GM23338 (cell line): ENCODE measurements at regions not wholly inside any gene's neighbourhood (a gene's known extent, or its start where the extent isn't known, plus 50 kb on each side); places are given as distances from the start of the nearest gene placed in this dataset.

Experiments
- ATAC-seq: fragments of 200-7000 bp; cut with Tn5 transposase; 3 replicates; pipeline ENCODE4 v1.9.1; 2020
- DNase-seq: peaks from one replicate; pipeline ENCODE4 v3.0.0-alpha.2; 2015; ENCODE audit warnings: low spot score
- H2AFZ ChIP-seq: fragments of 200-600 bp; sonication (generic); 2 replicates; pipeline ENCODE4 v1.8.0; 2016; ENCODE audit warnings: antibody characterized with exemption, mild to moderate bottlenecking, moderate library complexity
- H3F3A ChIP-seq: fragments of 200-600 bp; sonication (generic); replicated peaks from 2 replicates; pipeline ENCODE4 v1.8.0; 2017; ENCODE audit warnings: antibody characterized with exemption, mixed run types, low read depth
- H3K27ac ChIP-seq: fragments of 200-600 bp; sonication (generic); 2 replicates; pipeline ENCODE4 v1.6.1; 2016; ENCODE audit warnings: low read depth
- H3K27me3 ChIP-seq: fragments of 200-600 bp; sonication (generic); 2 replicates; pipeline ENCODE4 v1.8.0; 2016; ENCODE audit warnings: mild to moderate bottlenecking, mixed run types, moderate library complexity; ENCODE audit not compliant: insufficient read depth
- H3K36me3 ChIP-seq: fragments of 200-600 bp; sonication (generic); 2 replicates; pipeline ENCODE4 v1.8.0; 2016; ENCODE audit warnings: mild to moderate bottlenecking; ENCODE audit not compliant: insufficient read depth
- H3K4me1 ChIP-seq: fragments of 200-600 bp; sonication (generic); 2 replicates; pipeline ENCODE4 v1.8.0; 2016; ENCODE audit warnings: mild to moderate bottlenecking, moderate library complexity; ENCODE audit not compliant: insufficient read depth
- H3K4me2 ChIP-seq: fragments of 200-600 bp; sonication (generic); 2 replicates; pipeline ENCODE4 v1.7.1; 2017; ENCODE audit warnings: mixed run types
- H3K4me3 ChIP-seq: fragments of 200-600 bp; sonication (generic); 2 replicates; pipeline ENCODE4 v1.6.1; 2016; ENCODE audit warnings: mixed run types
- H3K79me2 ChIP-seq: fragments of 200-600 bp; sonication (generic); replicated peaks from 2 replicates; pipeline ENCODE4 v1.8.0; 2017; ENCODE audit warnings: mild to moderate bottlenecking; ENCODE audit not compliant: insufficient read depth
- H3K9me2 ChIP-seq: fragments of 200-600 bp; sonication (generic); 2 replicates; pipeline ENCODE4 v1.8.0; 2017; ENCODE audit not compliant: insufficient read depth
- H4K20me1 ChIP-seq: fragments of 200-600 bp; sonication (generic); replicated peaks from 2 replicates; pipeline ENCODE4 v1.8.0; 2017; ENCODE audit warnings: mild to moderate bottlenecking; ENCODE audit not compliant: insufficient read depth
- H3K27ac Mint-ChIP-seq: 2 replicates; pipeline ENCODE4 v1.8.0; 2020; ENCODE audit warnings: inconsistent platforms, mild to moderate bottlenecking, moderate library complexity, mixed read lengths
- H3K27me3 Mint-ChIP-seq: 3 replicates; pipeline ENCODE4 v1.8.0; 2022; ENCODE audit warnings: low read depth, mild to moderate bottlenecking, moderate library complexity, mixed read lengths, inconsistent platforms; ENCODE audit not compliant: insufficient read depth, poor library complexity
- H3K36me3 Mint-ChIP-seq: 3 replicates; pipeline ENCODE4 v1.8.0; 2021; ENCODE audit warnings: low read depth, mild to moderate bottlenecking, inconsistent platforms, moderate library complexity, mixed read lengths
- H3K4me1 Mint-ChIP-seq: 3 replicates; pipeline ENCODE4 v1.8.0; 2020; ENCODE audit warnings: mild to moderate bottlenecking, inconsistent platforms, mixed read lengths
- H3K4me3 Mint-ChIP-seq: 3 replicates; pipeline ENCODE4 v1.8.0; 2021; ENCODE audit warnings: moderate library complexity, mild to moderate bottlenecking, inconsistent platforms, mixed read lengths
- H3K9me3 Mint-ChIP-seq: 3 replicates; pipeline ENCODE4 v1.8.0; 2020; ENCODE audit warnings: moderate library complexity, mild to moderate bottlenecking, inconsistent platforms, mixed read lengths
- CREB1 ChIP-seq: fragments of 250-450 bp; sonication (Bioruptor Pico); IDR thresholded peaks from 2 replicates; pipeline ENCODE4 v1.5.0; 2020; ENCODE audit warnings: low read depth, mild to moderate bottlenecking, moderate library complexity
- EZH2phosphoT487 ChIP-seq: fragments of 200-600 bp; sonication (generic); IDR thresholded peaks from one replicate; pipeline ENCODE4 v1.8.1; 2018; ENCODE audit warnings: antibody characterized with exemption; ENCODE audit not compliant: unreplicated experiment
- JUNB ChIP-seq: IDR thresholded peaks from one replicate; pipeline ENCODE4 v1.6.1; 2016; ENCODE audit warnings: antibody characterized with exemption; ENCODE audit not compliant: unreplicated experiment
- POLR2AphosphoS5 ChIP-seq: IDR thresholded peaks from 2 replicates; pipeline ENCODE4 v1.6.1; 2016; ENCODE audit warnings: antibody characterized with exemption, low read depth
- TF ChIP-seq, protein P1 (sequence below): fragments of 250-450 bp; sonication (Bioruptor Pico); IDR thresholded peaks from 2 replicates; pipeline ENCODE4 v1.5.0; 2020; ENCODE audit warnings: mild to moderate bottlenecking, moderate library complexity
- TF ChIP-seq, protein P2 (sequence below): IDR thresholded peaks from 2 replicates; pipeline ENCODE4 v1.6.1; 2016; ENCODE audit warnings: antibody characterized with exemption
- TF ChIP-seq, protein P3 (sequence below): IDR thresholded peaks from one replicate; pipeline ENCODE4 v1.6.1; 2018; ENCODE audit warnings: antibody characterized with exemption; ENCODE audit not compliant: unreplicated experiment

DNA sequence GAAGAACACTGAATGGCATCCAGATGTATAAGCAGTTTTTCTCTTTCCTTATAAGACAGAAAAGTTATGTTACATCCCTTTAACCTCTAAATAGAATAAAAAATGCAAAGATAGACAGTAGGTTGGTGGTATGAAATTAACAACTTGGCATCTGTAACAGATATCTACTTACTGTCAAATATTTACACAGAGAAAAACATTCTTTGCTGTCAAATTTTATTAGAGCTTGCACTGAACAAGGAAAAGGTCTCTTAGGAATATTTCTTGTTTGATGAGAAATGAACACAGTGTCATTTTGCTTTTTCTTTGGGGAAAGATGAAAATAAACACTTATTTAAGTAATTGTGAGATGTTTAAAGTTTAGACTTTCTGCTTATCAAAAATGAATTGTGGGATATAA, 65.6 kb upstream of the PCDH15 start:
- H3K36me3 ChIP-seq = no peaks in the 10 kb centered on the region
- TF ChIP-seq POLR2AphosphoS5 = no peak
- TF ChIP-seq, protein P1, sequence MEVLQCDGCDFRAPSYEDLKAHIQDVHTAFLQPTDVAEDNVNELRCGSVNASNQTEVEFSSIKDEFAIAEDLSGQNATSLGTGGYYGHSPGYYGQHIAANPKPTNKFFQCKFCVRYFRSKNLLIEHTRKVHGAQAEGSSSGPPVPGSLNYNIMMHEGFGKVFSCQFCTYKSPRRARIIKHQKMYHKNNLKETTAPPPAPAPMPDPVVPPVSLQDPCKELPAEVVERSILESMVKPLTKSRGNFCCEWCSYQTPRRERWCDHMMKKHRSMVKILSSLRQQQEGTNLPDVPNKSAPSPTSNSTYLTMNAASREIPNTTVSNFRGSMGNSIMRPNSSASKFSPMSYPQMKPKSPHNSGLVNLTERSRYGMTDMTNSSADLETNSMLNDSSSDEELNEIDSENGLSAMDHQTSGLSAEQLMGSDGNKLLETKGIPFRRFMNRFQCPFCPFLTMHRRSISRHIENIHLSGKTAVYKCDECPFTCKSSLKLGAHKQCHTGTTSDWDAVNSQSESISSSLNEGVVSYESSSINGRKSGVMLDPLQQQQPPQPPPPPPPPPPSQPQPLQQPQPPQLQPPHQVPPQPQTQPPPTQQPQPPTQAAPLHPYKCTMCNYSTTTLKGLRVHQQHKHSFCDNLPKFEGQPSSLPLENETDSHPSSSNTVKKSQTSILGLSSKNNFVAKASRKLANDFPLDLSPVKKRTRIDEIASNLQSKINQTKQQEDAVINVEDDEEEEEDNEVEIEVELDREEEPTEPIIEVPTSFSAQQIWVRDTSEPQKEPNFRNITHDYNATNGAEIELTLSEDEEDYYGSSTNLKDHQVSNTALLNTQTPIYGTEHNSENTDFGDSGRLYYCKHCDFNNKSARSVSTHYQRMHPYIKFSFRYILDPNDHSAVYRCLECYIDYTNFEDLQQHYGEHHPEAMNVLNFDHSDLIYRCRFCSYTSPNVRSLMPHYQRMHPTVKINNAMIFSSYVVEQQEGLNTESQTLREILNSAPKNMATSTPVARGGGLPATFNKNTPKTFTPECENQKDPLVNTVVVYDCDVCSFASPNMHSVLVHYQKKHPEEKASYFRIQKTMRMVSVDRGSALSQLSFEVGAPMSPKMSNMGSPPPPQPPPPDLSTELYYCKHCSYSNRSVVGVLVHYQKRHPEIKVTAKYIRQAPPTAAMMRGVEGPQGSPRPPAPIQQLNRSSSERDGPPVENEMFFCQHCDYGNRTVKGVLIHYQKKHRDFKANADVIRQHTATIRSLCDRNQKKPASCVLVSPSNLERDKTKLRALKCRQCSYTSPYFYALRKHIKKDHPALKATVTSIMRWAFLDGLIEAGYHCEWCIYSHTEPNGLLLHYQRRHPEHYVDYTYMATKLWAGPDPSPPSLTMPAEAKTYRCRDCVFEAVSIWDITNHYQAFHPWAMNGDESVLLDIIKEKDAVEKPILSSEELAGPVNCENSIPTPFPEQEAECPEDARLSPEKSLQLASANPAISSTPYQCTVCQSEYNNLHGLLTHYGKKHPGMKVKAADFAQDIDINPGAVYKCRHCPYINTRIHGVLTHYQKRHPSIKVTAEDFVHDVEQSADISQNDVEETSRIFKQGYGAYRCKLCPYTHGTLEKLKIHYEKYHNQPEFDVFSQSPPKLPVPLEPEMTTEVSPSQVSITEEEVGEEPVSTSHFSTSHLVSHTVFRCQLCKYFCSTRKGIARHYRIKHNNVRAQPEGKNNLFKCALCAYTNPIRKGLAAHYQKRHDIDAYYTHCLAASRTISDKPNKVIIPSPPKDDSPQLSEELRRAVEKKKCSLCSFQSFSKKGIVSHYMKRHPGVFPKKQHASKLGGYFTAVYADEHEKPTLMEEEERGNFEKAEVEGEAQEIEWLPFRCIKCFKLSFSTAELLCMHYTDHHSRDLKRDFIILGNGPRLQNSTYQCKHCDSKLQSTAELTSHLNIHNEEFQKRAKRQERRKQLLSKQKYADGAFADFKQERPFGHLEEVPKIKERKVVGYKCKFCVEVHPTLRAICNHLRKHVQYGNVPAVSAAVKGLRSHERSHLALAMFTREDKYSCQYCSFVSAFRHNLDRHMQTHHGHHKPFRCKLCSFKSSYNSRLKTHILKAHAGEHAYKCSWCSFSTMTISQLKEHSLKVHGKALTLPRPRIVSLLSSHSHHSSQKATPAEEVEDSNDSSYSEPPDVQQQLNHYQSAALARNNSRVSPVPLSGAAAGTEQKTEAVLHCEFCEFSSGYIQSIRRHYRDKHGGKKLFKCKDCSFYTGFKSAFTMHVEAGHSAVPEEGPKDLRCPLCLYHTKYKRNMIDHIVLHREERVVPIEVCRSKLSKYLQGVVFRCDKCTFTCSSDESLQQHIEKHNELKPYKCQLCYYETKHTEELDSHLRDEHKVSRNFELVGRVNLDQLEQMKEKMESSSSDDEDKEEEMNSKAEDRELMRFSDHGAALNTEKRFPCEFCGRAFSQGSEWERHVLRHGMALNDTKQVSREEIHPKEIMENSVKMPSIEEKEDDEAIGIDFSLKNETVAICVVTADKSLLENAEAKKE (CRISPR knock-in tag) = no peak
- TF ChIP-seq, protein P2, sequence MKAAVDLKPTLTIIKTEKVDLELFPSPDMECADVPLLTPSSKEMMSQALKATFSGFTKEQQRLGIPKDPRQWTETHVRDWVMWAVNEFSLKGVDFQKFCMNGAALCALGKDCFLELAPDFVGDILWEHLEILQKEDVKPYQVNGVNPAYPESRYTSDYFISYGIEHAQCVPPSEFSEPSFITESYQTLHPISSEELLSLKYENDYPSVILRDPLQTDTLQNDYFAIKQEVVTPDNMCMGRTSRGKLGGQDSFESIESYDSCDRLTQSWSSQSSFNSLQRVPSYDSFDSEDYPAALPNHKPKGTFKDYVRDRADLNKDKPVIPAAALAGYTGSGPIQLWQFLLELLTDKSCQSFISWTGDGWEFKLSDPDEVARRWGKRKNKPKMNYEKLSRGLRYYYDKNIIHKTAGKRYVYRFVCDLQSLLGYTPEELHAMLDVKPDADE = no peak
- TF ChIP-seq, protein P3, sequence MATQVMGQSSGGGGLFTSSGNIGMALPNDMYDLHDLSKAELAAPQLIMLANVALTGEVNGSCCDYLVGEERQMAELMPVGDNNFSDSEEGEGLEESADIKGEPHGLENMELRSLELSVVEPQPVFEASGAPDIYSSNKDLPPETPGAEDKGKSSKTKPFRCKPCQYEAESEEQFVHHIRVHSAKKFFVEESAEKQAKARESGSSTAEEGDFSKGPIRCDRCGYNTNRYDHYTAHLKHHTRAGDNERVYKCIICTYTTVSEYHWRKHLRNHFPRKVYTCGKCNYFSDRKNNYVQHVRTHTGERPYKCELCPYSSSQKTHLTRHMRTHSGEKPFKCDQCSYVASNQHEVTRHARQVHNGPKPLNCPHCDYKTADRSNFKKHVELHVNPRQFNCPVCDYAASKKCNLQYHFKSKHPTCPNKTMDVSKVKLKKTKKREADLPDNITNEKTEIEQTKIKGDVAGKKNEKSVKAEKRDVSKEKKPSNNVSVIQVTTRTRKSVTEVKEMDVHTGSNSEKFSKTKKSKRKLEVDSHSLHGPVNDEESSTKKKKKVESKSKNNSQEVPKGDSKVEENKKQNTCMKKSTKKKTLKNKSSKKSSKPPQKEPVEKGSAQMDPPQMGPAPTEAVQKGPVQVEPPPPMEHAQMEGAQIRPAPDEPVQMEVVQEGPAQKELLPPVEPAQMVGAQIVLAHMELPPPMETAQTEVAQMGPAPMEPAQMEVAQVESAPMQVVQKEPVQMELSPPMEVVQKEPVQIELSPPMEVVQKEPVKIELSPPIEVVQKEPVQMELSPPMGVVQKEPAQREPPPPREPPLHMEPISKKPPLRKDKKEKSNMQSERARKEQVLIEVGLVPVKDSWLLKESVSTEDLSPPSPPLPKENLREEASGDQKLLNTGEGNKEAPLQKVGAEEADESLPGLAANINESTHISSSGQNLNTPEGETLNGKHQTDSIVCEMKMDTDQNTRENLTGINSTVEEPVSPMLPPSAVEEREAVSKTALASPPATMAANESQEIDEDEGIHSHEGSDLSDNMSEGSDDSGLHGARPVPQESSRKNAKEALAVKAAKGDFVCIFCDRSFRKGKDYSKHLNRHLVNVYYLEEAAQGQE = no peak
- TF ChIP-seq JUNB = no peak
- TF ChIP-seq EZH2phosphoT487 = no peak
- TF ChIP-seq CREB1 (CRISPR knock-in tag) = no peak
- no peak overlapping the region for H2AFZ ChIP-seq
- H3F3A ChIP-seq = no peaks in the 10 kb centered on the region
- no peak for DNase-seq
- H3K27me3 ChIP-seq = no peaks in the 10 kb centered on the region
- Mint-ChIP-seq H3K27me3 (no peaks in the 10 kb centered on the region), H3K36me3 (no peaks in the 10 kb centered on the region), H3K27ac (no peak overlapping the region), H3K4me3 (no peak overlapping the region), H3K9me3 (no peaks in the 10 kb centered on the region), H3K4me1 (no peaks in the 10 kb centered on the region)
- no peaks in the 10 kb centered on the region for H3K79me2 ChIP-seq
- ATAC-seq = no peak
- no peak overlapping the region for H3K27ac ChIP-seq
- no peak overlapping the region for H3K4me3 ChIP-seq
- H3K4me1 ChIP-seq = no peaks in the 10 kb centered on the region
- H3K4me2 ChIP-seq = no peak overlapping the region
- no peaks in the 10 kb centered on the region for H3K9me2 ChIP-seq
- H4K20me1 ChIP-seq = no peaks in the 10 kb centered on the region
